GM18508 (cell line): ENCODE measurements at regions not wholly inside any gene's neighbourhood (a gene's known extent, or its start where the extent isn't known, plus 50 kb on each side); places are given as distances from the start of the nearest gene placed in this dataset.
"Not testable (repeated sequence)": the region's sequence is repeated elsewhere in the genome, so short reads cannot be mapped to it uniquely, and the experiment has no call there.

Experiments
- ATAC-seq: cut with Tn5 transposase; IDR thresholded peaks from one replicate; pipeline ENCODE4 v1.9.1; 2021; ENCODE audit warnings: moderate number of reproducible peaks; ENCODE audit not compliant: insufficient read depth, unreplicated experiment

GRCh38 chr2:38152913-38153312, 77.0 kb upstream of the CYP1B1 start:
- ATAC-seq = no peak

GRCh38 chr2:38152035-38152434, 76.1 kb upstream of the CYP1B1 start:
- ATAC-seq = no peak

- no peak for ATAC-seq
These were observed 73.6 kb upstream of the CYP1B1 start for GRCh38 chr2:38149531-38149930.

GRCh38 chr2:38148501-38148900, 72.5 kb upstream of the CYP1B1 start:
- no peak for ATAC-seq

DNA sequence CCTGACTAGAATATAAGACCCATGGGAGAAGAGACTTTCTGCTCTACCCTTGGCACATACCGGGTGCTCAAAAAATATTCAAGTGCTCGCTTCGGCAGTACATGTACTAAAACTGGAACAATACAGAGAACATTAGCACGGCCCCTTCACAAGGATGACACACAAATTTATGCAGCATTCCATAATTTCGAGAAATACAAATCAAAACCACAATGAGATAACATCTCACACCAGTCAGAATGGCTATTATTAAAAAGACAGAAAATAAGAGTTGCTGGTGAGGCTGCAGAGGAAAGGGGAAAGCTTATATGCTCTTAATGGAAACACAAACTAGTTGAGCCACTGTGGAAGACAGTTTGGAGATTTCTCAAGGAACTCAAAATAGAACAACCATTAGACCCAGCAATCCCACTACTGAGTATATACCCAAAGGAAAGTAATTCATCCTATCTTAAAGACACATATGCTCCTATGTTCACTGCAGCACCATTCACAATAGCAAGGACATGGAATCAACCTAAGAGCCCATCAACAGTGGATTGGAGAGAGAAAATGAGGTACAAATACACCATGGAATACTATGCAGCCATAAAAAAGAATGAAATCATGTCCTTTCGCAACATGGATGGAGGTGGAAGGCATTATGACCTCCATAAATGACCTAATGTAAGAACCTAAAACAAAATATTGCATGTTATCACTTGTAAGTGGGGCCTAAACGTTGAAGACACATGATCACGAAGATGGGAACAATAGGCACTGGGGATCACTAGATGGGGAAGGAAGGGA, 71.6 kb upstream of the CYP1B1 start:
- ATAC-seq = no peak

GRCh38 chr2:38146907-38147307, 71.0 kb upstream of the CYP1B1 start:
- peak; percentile 57 for ATAC-seq

DNA sequence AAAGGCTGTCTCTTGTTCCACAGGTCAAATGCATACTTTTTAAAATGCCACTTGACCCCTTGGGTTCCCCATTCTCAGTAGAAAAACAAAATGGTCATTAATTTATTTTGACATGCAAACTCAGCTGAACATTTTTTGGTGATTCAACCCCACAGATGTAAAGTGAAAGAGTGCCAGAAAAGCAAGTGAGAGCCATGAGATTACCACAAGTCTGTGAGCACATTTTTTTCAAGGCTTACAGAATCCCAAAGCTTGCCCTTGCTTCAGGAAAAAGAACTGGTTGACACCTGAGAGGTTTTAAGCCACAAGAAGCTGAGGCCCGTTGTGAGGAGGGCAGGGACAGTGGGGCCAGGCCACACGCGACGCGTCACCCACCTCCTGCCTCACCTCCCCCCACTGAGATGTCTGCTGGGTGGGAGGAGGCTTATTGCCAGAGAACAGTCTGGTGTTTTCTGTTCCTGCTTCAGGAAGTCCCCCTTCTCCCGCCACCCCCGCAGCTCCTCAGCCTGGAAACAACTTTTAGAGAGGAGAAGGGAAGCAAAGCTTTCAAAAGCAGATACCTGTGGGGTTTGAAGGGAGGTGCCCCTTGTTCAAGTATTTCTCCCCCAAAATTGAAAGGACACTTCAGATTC, 70.4 kb upstream of the CYP1B1 start:
- ATAC-seq = peak; percentile 24

GRCh38 chr2:38145236-38145635, 69.3 kb upstream of the CYP1B1 start:
- no peak for ATAC-seq

GRCh38 chr2:38142627-38143026, 66.7 kb upstream of the CYP1B1 start:
- ATAC-seq = no peak

DNA sequence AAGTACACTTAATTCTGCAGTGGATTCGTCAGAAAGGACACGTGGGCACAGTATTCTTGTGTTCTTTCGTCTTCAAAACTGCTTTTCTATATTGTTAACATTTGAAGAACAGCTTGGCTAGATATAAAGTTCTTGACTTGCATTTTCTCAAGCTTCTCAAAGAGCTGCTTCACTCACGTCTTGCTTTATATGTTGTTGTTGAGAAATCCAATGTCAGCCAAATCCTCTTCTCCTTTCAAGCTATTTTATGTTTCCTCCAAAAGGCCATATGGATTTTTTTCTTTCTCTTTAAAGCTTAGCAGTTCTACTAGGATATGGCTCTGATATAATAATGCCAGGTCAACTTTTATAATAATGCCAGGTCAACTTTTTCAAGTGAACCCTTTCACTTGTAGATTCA, 65.5 kb upstream of the CYP1B1 start:
- no peak for ATAC-seq

DNA sequence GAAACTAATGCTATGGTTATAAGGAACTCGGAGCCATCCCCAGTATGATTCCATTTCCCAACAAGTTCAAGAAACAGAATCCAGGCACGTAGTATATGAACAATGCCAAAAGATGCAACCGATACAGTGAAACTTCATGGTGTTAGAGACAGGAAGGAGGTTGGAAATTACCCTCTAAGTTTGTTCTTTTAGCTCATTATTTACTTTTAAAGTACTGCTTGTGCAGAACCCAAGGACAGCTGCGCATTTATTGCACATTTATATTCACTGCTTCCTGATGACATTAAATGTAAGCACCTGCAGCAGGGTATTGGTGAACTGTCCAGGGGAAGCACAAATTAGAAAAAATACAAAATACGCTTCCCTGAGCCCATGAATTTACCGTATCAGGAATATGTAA, 63.0 kb upstream of the CYP1B1 start:
- ATAC-seq = no peak

GRCh38 chr2:38138419-38138818, 62.5 kb upstream of the CYP1B1 start:
- ATAC-seq = no peak

DNA sequence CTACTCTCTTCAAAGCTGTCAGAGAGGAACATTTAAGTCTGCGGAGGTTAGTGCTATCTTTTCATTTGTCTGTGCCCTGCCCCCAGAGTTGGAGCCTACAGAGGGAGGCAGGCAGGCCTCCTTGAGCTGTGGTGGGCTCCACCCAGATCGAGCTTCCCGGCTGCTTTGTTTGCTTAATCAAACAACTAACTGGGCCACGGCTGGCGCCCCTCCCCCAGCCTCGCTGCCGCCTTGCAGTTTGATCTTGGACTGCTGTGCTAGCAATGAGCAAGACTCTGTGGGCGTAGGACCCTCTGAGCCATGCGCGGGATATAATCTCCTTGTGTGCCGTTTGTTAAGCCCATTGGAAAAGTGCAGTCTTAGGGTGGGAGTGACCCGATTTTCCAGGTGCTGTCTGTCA, 62.0 kb upstream of the CYP1B1 start:
- not testable (repeated sequence) for ATAC-seq

DNA sequence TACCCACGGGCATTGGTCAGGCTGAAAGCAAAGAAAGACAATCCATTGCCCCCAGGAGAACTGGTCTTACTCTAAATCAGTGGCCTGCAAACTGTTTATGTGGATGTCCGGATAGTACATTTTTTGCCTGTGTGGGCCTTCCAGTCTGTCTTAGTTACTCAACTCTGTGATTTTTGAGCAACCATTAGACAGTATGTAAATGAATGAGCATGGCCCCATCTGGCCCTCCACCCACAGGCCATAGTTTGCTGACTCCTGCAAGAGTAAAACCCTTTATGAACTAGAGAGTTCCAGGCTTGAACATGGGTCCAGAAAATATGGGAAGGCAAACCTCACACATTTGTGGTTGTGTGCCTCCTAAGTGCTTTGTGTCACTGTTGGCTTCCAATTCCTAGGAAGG, 55.7 kb upstream of the CYP1B1 start:
- ATAC-seq = no peak

GRCh38 chr2:38130876-38131275, 54.9 kb upstream of the CYP1B1 start:
- no peak for ATAC-seq

DNA sequence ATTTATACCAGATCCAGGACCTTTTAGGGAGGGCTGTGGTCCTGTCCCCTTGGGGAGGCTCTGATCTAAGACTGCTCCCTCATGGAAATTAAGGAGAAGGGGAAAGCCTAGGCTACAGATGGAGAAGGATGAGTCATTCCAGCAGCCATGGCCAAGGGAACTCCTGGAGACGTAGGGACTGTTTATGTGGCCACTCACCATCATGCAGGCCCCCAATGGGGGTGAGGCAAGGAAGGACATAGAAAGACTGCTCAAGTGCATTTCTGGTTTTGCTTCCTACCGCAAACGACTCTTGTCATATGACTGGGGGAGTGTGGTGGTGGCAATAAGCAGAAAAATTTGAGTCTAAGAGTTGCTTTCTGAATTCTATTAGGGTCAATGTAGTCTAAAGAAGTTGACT, 54.0 kb upstream of the CYP1B1 start:
- ATAC-seq = no peak

GRCh38 chr2:38129481-38129880, 53.5 kb upstream of the CYP1B1 start:
- ATAC-seq = no peak

GRCh38 chr2:38128653-38129052, 52.7 kb upstream of the CYP1B1 start:
- ATAC-seq = no peak

GRCh38 chr2:38127277-38127676, 51.3 kb upstream of the CYP1B1 start:
- ATAC-seq = no peak

DNA sequence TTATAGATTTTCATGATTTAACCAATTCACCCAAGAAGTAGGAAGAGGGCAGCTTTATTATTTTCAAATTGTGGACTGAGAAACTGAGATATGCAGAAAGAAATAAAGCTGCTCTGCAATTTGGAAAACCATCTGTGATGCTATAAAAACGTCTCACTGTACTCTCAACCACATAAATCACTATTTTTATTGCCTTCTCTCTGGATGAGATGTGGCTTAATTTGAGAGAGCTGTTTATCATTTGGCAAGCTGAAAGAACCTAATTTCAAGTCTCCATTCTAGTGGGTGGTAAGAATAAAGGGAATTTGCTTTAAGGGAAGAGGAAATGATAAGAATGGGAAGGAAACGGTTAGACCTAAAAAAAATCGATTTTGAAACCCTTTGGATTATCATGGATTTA, 49.9 kb upstream of the CYP1B1 start:
- no peak for ATAC-seq
